HG03354 (cell line): ENCODE measurements at regions not wholly inside any gene's neighbourhood (a gene's known extent, or its start where the extent isn't known, plus 50 kb on each side); places are given as distances from the start of the nearest gene placed in this dataset.

Experiments
- ATAC-seq: cut with Tn5 transposase; IDR thresholded peaks from one replicate; pipeline ENCODE4 v1.9.1; 2021; ENCODE audit warnings: mild to moderate bottlenecking; ENCODE audit not compliant: unreplicated experiment, poor library complexity, severe bottlenecking

GRCh38 chr9:120043448-120043847, 536.5 kb downstream of the CDK5RAP2 start:
- ATAC-seq, result no peak

- no peak for ATAC-seq
Measured at GRCh38 chr9:120040896-120041295, 539.1 kb downstream of the CDK5RAP2 start.

GRCh38 chr9:120038342-120038741, 541.6 kb downstream of the CDK5RAP2 start:
- ATAC-seq, result no peak

GRCh38 chr9:120032639-120033038, 547.3 kb downstream of the CDK5RAP2 start:
- no peak for ATAC-seq

- ATAC-seq, result no peak
Measured at GRCh38 chr9:120030847-120031246, 549.1 kb downstream of the CDK5RAP2 start.

- ATAC-seq, result no peak
Measured at GRCh38 chr9:120018550-120018949, 561.4 kb downstream of the CDK5RAP2 start.

GRCh38 chr9:120018037-120018436, 561.9 kb downstream of the CDK5RAP2 start:
- no peak for ATAC-seq

GRCh38 chr9:120016231-120016630, 563.7 kb downstream of the CDK5RAP2 start:
- ATAC-seq, result no peak

GRCh38 chr9:120014796-120015195, 565.2 kb downstream of the CDK5RAP2 start:
- ATAC-seq, result no peak

- no peak for ATAC-seq
Measured at GRCh38 chr9:120009856-120010255, 570.1 kb downstream of the CDK5RAP2 start.

- ATAC-seq, result no peak
Measured at GRCh38 chr9:120001536-120001935, 578.4 kb downstream of the CDK5RAP2 start.

GRCh38 chr9:119998614-119999013, 581.4 kb downstream of the CDK5RAP2 start:
- ATAC-seq, result no peak

GRCh38 chr9:119991797-119992196, 588.2 kb downstream of the CDK5RAP2 start:
- no peak for ATAC-seq

GRCh38 chr9:119986713-119987112, 593.3 kb downstream of the CDK5RAP2 start:
- no peak for ATAC-seq

GRCh38 chr9:119986205-119986604, 593.8 kb downstream of the CDK5RAP2 start:
- ATAC-seq, result no peak

- ATAC-seq, result no peak
Measured at GRCh38 chr9:119974026-119974425, 604.8 kb upstream of the BRINP1 start.

GRCh38 chr9:119968836-119969707, 599.8 kb upstream of the BRINP1 start:
- peak; percentile 96 for ATAC-seq

- ATAC-seq, result no peak
Measured at GRCh38 chr9:119967867-119968535, 598.8 kb upstream of the BRINP1 start.

GRCh38 chr9:119963798-119964372, 594.6 kb upstream of the BRINP1 start:
- ATAC-seq, result no peak

GRCh38 chr9:119963258-119963797, 594.1 kb upstream of the BRINP1 start:
- ATAC-seq, result no peak
